Activated T-helper 1 cell treated with anti-CD3 and anti-CD28 coated beads, Interleukin-12 subunit alpha, Interleukin-12 subunit beta, Interleukin-2, Interleukin-4 antibody, amounts not matched to agents 30 ng/mL and 10 ng/mL and 1 ng/mL, durations not matched to agents 14 hours and 24 hours and 36 hours (primary cell): ENCODE measurements at regions not wholly inside any gene's neighbourhood (a gene's known extent, or its start where the extent isn't known, plus 50 kb on each side); places are given as distances from the start of the nearest gene placed in this dataset.

Source experiments
- DNase-seq: peaks from one replicate; pipeline ENCODE4 v3.0.0; 2021; ENCODE audit warnings: low spot score
- H3K27ac Mint-ChIP-seq: one replicate; pipeline ENCODE4 v1.8.0; 2021; ENCODE audit warnings: mild to moderate bottlenecking, mixed read lengths
- H3K27me3 Mint-ChIP-seq: one replicate; pipeline ENCODE4 v1.8.0; 2022; ENCODE audit warnings: mild to moderate bottlenecking, moderate library complexity, mixed read lengths; ENCODE audit not compliant: insufficient read depth
- H3K36me3 Mint-ChIP-seq: one replicate; pipeline ENCODE4 v1.8.0; 2021; ENCODE audit warnings: low read depth, mixed read lengths
- H3K4me1 Mint-ChIP-seq: one replicate; pipeline ENCODE4 v1.8.0; 2021; ENCODE audit warnings: low read depth, mixed read lengths
- H3K4me3 Mint-ChIP-seq: one replicate; pipeline ENCODE4 v1.8.0; 2021; ENCODE audit warnings: mild to moderate bottlenecking, moderate library complexity, mixed read lengths
- H3K9me3 Mint-ChIP-seq: one replicate; pipeline ENCODE4 v1.8.0; 2021; ENCODE audit warnings: mixed read lengths
- intact Hi-C: fragments of 100-400 bp; cut with micrococcal nuclease; formaldehyde crosslinking; loops from one replicate; pipeline ENCODE4 v1.15.1; 2024

GRCh38 chr22:48055185-48055584, 1292.7 kb downstream of the TBC1D22A start:
- H3K9me3 Mint-ChIP-seq: no peaks in the 10 kb centered on the region
- no peak for DNase-seq
- no peaks in the 10 kb centered on the region for H3K27me3 Mint-ChIP-seq
- intact Hi-C loops: no loop called here
- no peaks in the 10 kb centered on the region for H3K36me3 Mint-ChIP-seq
- no peak overlapping the region for H3K27ac Mint-ChIP-seq
- no peaks in the 10 kb centered on the region for H3K4me1 Mint-ChIP-seq
- H3K4me3 Mint-ChIP-seq: no peak overlapping the region

DNA sequence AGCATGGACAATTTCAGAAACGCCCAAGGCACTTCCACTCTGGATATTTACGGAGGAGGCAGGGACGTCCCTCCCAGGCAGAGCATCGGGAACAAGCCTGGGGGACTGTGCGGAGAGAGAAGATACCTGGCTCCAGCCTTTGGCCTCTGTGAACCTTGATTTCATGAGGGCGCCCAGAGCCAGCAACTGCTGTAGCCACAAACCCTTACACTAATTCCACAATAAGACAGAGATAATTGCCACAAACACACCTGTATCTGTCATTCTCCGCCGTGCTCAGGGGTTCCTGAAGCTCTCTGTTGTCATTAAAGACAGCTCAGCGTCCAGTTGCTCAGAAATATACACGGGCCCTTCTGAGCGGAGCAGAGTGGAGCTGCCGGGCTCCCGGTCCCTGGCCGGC, 1292.1 kb downstream of the TBC1D22A start:
- Mint-ChIP-seq H3K27me3 (peaks cover 4% of the 10 kb centered on the region), H3K9me3 (no peaks in the 10 kb centered on the region), H3K36me3 (no peaks in the 10 kb centered on the region), H3K27ac (no peak overlapping the region), H3K4me1 (no peaks in the 10 kb centered on the region), H3K4me3 (no peak overlapping the region)
- intact Hi-C loops: no loop called here
- no peak for DNase-seq

DNA sequence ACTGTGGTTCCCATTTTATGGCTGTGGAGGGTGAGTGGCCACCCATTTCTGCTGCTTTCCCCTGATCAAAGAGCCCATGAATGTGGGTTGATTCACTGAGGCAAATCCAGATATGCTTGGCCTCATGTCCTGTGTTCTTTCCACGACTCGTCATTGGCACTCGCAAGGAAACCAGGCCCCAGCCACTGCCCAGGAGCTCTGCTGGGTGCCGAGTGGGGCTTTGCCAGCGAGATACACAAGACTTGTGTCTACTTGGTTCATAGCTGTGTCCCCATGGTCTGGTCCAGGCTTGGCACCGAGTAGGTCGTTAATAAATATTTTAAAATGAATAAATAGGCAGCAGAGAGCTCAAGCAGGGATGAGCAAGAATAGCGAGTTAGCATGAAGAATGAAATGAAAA, 1291.5 kb downstream of the TBC1D22A start:
- Mint-ChIP-seq H3K36me3 (no peaks in the 10 kb centered on the region), H3K27me3 (peaks cover 4% of the 10 kb centered on the region), H3K9me3 (no peaks in the 10 kb centered on the region), H3K4me3 (no peak overlapping the region), H3K27ac (no peak overlapping the region), H3K4me1 (no peaks in the 10 kb centered on the region)
- intact Hi-C loops: no loop called here
- no peak for DNase-seq

- intact Hi-C loops: no loop called here
These were observed 1291.0 kb downstream of the TBC1D22A start for GRCh38 chr22:48053486-48053885.

GRCh38 chr22:48052621-48052890, 1290.1 kb downstream of the TBC1D22A start:
- H3K27ac Mint-ChIP-seq: no peak overlapping the region
- DNase-seq: no peak
- intact Hi-C loops: no loop called here
- no peaks in the 10 kb centered on the region for H3K4me1 Mint-ChIP-seq
- H3K27me3 Mint-ChIP-seq: peaks cover 8% of the 10 kb centered on the region
- no peaks in the 10 kb centered on the region for H3K36me3 Mint-ChIP-seq
- no peak overlapping the region for H3K4me3 Mint-ChIP-seq
- no peaks in the 10 kb centered on the region for H3K9me3 Mint-ChIP-seq

More at GRCh38 chr22:48053486-48053885, 1291.0 kb downstream of the TBC1D22A start:
- Mint-ChIP-seq H3K36me3 (no peaks in the 10 kb centered on the region), H3K27ac (no peak overlapping the region), H3K27me3 (peaks cover 7% of the 10 kb centered on the region), H3K4me1 (no peaks in the 10 kb centered on the region), H3K9me3 (no peaks in the 10 kb centered on the region), H3K4me3 (no peak overlapping the region)
- DNase-seq: no peak

DNA sequence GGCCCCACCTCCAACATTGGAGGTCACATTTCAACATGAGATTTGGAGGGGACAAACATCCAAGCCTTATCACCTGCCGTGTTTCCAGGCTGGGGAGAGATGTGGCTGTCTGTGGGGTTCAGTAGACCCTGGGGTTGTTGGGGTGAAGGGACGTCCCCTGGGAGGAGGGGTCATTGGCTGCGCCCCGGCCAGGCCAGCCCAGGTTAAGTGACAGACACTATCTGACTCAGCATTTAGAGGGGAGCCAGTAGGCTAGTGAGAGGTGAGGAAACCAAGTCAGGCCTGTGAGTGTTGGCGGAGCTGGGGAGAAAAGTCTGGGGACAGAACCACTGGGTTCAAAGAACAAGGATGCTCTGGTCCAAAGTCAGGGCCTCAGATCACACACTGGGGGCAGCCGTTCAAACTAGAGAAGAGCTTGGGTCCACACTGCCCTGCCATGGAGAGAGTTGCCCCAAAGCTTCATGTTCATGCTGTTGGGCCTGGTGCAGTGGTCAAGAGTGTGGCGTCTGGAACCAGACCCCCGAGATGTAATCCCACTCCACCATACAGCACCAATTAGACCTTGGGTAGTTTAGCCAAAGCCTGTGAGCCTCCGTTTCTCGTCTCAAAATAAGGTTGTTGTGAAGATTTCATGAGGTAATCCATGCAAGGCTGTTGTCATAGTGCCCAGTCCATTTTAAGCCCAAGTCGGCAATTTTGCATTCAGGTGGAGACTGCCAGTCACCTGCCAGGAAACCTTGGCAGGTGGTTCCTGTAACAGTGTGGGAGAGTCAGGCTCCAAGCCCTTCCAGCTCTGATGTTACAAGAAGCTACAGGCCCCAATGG, 1289.6 kb downstream of the TBC1D22A start:
- no peaks in the 10 kb centered on the region for H3K4me1 Mint-ChIP-seq
- H3K27me3 Mint-ChIP-seq: peaks cover 8% of the 10 kb centered on the region
- H3K27ac Mint-ChIP-seq: no peak overlapping the region
- intact Hi-C loops: no loop called here
- no peaks in the 10 kb centered on the region for H3K9me3 Mint-ChIP-seq
- H3K4me3 Mint-ChIP-seq: no peak overlapping the region
- no peaks in the 10 kb centered on the region for H3K36me3 Mint-ChIP-seq
- no peak for DNase-seq

DNA sequence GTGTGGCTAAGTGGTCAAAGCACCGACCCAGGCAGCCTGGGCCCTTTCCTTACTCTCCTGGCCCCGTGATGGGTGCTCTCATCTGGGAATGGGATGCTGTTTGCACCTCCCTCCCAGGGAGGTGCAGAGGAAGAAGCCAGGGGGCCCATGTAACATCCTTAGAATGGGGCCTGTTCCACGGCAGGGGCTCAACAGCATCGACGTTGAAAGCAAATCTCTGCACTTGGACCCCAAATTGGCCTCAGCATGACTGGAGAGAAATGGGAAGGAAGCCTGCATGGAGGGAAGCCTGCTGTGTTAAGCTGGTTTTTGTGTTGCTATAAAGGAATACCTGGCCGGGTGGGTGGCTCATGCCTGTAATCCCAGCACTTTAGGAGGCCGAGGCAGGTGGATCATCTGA, 1288.4 kb downstream of the TBC1D22A start:
- H3K27ac Mint-ChIP-seq: no peak overlapping the region
- peaks cover 8% of the 10 kb centered on the region for H3K27me3 Mint-ChIP-seq
- no peaks in the 10 kb centered on the region for H3K36me3 Mint-ChIP-seq
- no peaks in the 10 kb centered on the region for H3K4me1 Mint-ChIP-seq
- H3K4me3 Mint-ChIP-seq: no peak overlapping the region
- H3K9me3 Mint-ChIP-seq: no peaks in the 10 kb centered on the region
- DNase-seq: no peak
- intact Hi-C loops: no loop called here

GRCh38 chr22:48049116-48049515, 1286.7 kb downstream of the TBC1D22A start:
- H3K27me3 Mint-ChIP-seq: peaks cover 8% of the 10 kb centered on the region
- H3K9me3 Mint-ChIP-seq: no peaks in the 10 kb centered on the region

GRCh38 chr22:48047722-48048500, 1285.5 kb downstream of the TBC1D22A start:
- Mint-ChIP-seq H3K4me1 (no peaks in the 10 kb centered on the region), H3K27ac (no peak overlapping the region), H3K36me3 (no peaks in the 10 kb centered on the region), H3K27me3 (peaks cover 10% of the 10 kb centered on the region), H3K4me3 (no peak overlapping the region), H3K9me3 (no peaks in the 10 kb centered on the region)
- intact Hi-C loops: no loop called here
- DNase-seq: no peak

More at GRCh38 chr22:48049116-48049515, 1286.7 kb downstream of the TBC1D22A start:
- intact Hi-C loops: no loop called here
- H3K27ac Mint-ChIP-seq: no peak overlapping the region
- DNase-seq: no peak
- no peaks in the 10 kb centered on the region for H3K36me3 Mint-ChIP-seq
- no peaks in the 10 kb centered on the region for H3K4me1 Mint-ChIP-seq
- no peak overlapping the region for H3K4me3 Mint-ChIP-seq

GRCh38 chr22:48045369-48045768, 1282.9 kb downstream of the TBC1D22A start:
- Mint-ChIP-seq H3K27me3 (peaks cover 11% of the 10 kb centered on the region), H3K36me3 (no peaks in the 10 kb centered on the region), H3K9me3 (no peaks in the 10 kb centered on the region), H3K4me1 (no peaks in the 10 kb centered on the region), H3K27ac (no peak overlapping the region), H3K4me3 (no peak overlapping the region)
- no peak for DNase-seq
- intact Hi-C loops: no loop called here

- peaks cover 8% of the 10 kb centered on the region for H3K27me3 Mint-ChIP-seq
- no peaks in the 10 kb centered on the region for H3K9me3 Mint-ChIP-seq
- no peak overlapping the region for H3K4me3 Mint-ChIP-seq
- DNase-seq: no peak
- no peaks in the 10 kb centered on the region for H3K4me1 Mint-ChIP-seq
- intact Hi-C loops: no loop called here
- no peaks in the 10 kb centered on the region for H3K36me3 Mint-ChIP-seq
- no peak overlapping the region for H3K27ac Mint-ChIP-seq
These were observed 1282.1 kb downstream of the TBC1D22A start for GRCh38 chr22:48044487-48045060.

DNA sequence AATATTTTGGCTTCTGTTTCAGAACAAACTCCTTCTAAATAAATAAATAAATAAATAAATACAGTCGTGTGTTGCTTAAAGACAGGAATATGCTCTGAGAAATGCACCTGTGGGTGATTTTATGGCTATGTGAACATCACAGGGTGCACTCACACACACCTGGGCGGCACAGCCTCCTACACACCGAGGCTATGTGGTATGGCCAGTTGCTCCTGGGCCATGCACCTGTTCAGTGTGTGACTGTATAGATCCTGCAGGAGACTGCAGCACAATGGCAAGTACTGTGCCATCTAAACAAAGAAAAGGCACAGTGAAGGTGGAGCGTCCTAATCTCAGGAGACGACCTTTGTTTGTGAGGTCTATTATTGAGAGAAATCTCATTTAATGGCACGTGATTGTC, 1281.1 kb downstream of the TBC1D22A start:
- H3K27ac Mint-ChIP-seq: no peak overlapping the region
- H3K4me1 Mint-ChIP-seq: no peaks in the 10 kb centered on the region
- intact Hi-C loops: no loop called here
- DNase-seq: no peak
- no peak overlapping the region for H3K4me3 Mint-ChIP-seq
- H3K9me3 Mint-ChIP-seq: no peaks in the 10 kb centered on the region
- no peaks in the 10 kb centered on the region for H3K36me3 Mint-ChIP-seq
- H3K27me3 Mint-ChIP-seq: peaks cover 5% of the 10 kb centered on the region

GRCh38 chr22:48042621-48043395, 1280.4 kb downstream of the TBC1D22A start:
- Mint-ChIP-seq H3K4me3 (no peak overlapping the region), H3K27ac (no peak overlapping the region), H3K36me3 (no peaks in the 10 kb centered on the region), H3K27me3 (peaks cover 4% of the 10 kb centered on the region), H3K4me1 (no peaks in the 10 kb centered on the region), H3K9me3 (no peaks in the 10 kb centered on the region)
- no peak for DNase-seq
- intact Hi-C loops: no loop called here
